LNCaP clone FGC (cell line): ENCODE measurements at regions not wholly inside any gene's neighbourhood (a gene's known extent, or its start where the extent isn't known, plus 50 kb on each side); places are given as distances from the start of the nearest gene placed in this dataset.

Source experiments
- DNase-seq: peaks from one replicate; pipeline ENCODE4 v3.0.0-alpha.2; 2011; ENCODE audit warnings: low read depth
- H3K4me3 ChIP-seq: 2 replicates; pipeline ENCODE4 v1.5.1; 2011; ENCODE audit warnings: mild to moderate bottlenecking, low read depth, low read length, control low read depth
- TF ChIP-seq, protein P1 (sequence below): IDR thresholded peaks from 2 replicates; pipeline ENCODE4 v1.5.1; 2012; ENCODE audit warnings: mild to moderate bottlenecking; ENCODE audit not compliant: control insufficient read depth, insufficient read depth; ENCODE audit errors: extremely low read depth

DNA sequence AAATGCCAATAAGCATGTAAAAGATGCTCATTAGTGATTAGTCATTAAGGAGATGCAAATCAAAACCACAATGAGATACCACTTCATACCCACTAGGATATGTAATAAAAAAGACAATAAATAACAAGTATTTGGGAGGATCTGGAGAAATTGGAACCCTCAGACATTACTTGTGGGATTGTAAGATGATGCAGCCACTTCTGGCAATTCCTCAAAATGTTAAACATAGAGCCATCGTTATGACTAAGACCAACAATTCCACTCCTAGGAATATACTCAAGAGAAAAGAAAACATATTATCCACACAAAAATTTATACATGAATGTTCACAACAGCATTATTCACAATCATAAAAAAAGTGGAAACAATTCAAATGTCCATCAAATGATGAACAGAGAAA is 336.2 kb upstream of the PMFBP1 start:
- no peak overlapping the region for H3K4me3 ChIP-seq
- no peak for DNase-seq
- TF ChIP-seq, protein P1, sequence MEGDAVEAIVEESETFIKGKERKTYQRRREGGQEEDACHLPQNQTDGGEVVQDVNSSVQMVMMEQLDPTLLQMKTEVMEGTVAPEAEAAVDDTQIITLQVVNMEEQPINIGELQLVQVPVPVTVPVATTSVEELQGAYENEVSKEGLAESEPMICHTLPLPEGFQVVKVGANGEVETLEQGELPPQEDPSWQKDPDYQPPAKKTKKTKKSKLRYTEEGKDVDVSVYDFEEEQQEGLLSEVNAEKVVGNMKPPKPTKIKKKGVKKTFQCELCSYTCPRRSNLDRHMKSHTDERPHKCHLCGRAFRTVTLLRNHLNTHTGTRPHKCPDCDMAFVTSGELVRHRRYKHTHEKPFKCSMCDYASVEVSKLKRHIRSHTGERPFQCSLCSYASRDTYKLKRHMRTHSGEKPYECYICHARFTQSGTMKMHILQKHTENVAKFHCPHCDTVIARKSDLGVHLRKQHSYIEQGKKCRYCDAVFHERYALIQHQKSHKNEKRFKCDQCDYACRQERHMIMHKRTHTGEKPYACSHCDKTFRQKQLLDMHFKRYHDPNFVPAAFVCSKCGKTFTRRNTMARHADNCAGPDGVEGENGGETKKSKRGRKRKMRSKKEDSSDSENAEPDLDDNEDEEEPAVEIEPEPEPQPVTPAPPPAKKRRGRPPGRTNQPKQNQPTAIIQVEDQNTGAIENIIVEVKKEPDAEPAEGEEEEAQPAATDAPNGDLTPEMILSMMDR, result no peak

GRCh38 chr16:72502594-72503005 is 330.6 kb upstream of the PMFBP1 start:
- H3K4me3 ChIP-seq, result no peak overlapping the region
- DNase-seq, result no peak
- TF ChIP-seq, protein P1, result no peak

DNA sequence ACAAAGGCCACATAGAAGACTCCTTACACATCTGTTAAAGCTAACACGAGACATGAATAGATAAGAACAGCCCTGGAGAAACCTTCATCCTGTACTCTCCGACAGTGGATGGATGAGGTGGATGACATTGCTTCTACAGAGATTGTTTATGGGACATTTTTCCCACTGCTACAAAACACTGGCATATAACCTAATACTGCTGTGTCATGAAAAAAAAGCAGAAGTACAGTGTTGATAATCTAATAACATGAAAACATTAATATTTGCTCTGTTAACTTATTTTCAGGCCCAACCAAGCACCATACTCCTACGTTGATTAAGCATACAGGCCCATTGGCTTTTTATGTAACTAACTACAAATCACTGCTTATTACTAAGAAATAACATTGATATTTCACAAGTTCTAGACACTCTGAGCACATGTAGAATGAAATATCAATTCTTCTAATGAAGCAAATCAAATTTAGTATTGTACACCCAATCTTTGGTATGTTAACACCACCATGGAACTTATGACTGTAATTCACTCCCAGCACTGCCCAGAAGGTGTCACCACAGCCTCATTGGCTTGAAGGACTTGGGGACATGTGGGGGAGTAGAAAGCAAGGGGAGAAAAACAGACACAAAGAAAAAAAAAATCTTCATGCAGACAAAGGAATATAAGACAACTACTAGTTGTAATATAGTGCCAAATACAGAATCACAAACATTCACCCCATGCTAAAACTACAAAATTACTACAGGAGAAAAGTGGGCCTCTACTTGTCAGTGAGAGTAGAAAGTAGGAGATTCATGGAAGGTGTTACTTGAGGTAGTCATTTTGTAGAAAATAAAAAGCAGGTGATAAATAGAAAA is 330.0 kb upstream of the PMFBP1 start:
- TF ChIP-seq, protein P1, result peak; percentile 95
- no peak for DNase-seq
- no peak overlapping the region for H3K4me3 ChIP-seq

DNA sequence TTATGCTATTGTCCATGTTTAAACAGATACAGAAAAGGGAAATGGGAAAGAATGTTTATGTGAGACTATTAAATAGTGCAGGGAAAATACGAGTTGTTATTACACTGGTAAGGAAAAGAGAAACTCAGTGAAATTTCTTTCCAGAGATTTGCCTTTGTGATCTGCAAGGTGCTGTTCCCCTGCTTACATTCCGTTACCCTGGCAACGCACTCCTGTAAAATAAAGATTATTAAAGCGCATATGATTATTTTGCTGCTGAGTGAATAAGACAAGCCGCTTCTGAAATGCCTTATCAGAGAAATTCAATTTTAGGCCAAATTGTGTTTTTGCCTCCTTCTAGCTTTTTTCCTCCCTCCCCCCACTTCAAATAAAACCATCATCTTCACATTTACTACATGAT is 328.6 kb upstream of the PMFBP1 start:
- TF ChIP-seq, protein P1, result no peak
- DNase-seq, result no peak
- no peak overlapping the region for H3K4me3 ChIP-seq

- DNase-seq, result no peak
- no peak overlapping the region for H3K4me3 ChIP-seq
- TF ChIP-seq, protein P1, result no peak
Observed at GRCh38 chr16:72493716-72494415, 321.9 kb upstream of the PMFBP1 start.

GRCh38 chr16:72487283-72487682 is 315.3 kb upstream of the PMFBP1 start:
- no peak for DNase-seq
- TF ChIP-seq, protein P1, result no peak
- no peak overlapping the region for H3K4me3 ChIP-seq
